ENCODE measurements at regions not wholly inside any gene's neighbourhood (a gene's known extent, or its start where the extent isn't known, plus 50 kb on each side); places are given as distances from the start of the nearest gene placed in this dataset.

GRCh38 chr4:72899621-72900020 is 169.9 kb downstream of the COX18 start:
- TF ChIP-seq, protein P1, sequence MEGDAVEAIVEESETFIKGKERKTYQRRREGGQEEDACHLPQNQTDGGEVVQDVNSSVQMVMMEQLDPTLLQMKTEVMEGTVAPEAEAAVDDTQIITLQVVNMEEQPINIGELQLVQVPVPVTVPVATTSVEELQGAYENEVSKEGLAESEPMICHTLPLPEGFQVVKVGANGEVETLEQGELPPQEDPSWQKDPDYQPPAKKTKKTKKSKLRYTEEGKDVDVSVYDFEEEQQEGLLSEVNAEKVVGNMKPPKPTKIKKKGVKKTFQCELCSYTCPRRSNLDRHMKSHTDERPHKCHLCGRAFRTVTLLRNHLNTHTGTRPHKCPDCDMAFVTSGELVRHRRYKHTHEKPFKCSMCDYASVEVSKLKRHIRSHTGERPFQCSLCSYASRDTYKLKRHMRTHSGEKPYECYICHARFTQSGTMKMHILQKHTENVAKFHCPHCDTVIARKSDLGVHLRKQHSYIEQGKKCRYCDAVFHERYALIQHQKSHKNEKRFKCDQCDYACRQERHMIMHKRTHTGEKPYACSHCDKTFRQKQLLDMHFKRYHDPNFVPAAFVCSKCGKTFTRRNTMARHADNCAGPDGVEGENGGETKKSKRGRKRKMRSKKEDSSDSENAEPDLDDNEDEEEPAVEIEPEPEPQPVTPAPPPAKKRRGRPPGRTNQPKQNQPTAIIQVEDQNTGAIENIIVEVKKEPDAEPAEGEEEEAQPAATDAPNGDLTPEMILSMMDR (IDR thresholded peaks at IDR 0.05; ENCODE audit: low read depth, low read length, poor library complexity, severe bottlenecking), result no peak
- no peak for TF ChIP-seq EZH2phosphoT487 (IDR thresholded peaks at IDR 0.05; ENCODE audit: borderline replicate concordance, low read length)
